HepG2 (cell line): ENCODE measurements at regions not wholly inside any gene's neighbourhood (a gene's known extent, or its start where the extent isn't known, plus 50 kb on each side); places are given as distances from the start of the nearest gene placed in this dataset.

Experiments used
- GTF3A ChIP-seq: sonication (generic); formaldehyde crosslinking; conservative IDR thresholded peaks from 2 replicates; pipeline ENCODE4 v1.4.0; 2020; ENCODE audit warnings: mild to moderate bottlenecking, missing genetic modification reagents
- HHEX ChIP-seq: IDR thresholded peaks from 2 replicates; pipeline ENCODE4 v1.6.1; 2016; ENCODE audit warnings: control low read depth
- HNRNPUL1 ChIP-seq: fragments of 200-400 bp; formaldehyde crosslinking; IDR thresholded peaks from 2 replicates; pipeline ENCODE4 v1.6.1; 2017; ENCODE audit warnings: low read depth, mild to moderate bottlenecking, low read length, moderate library complexity
- KAT2B ChIP-seq: fragments of 150-350 bp; IDR thresholded peaks from 2 replicates; pipeline ENCODE4 v1.6.1; 2014; ENCODE audit warnings: low read depth, low read length, borderline replicate concordance
- NFATC3 ChIP-seq: sonication (generic); formaldehyde crosslinking; IDR thresholded peaks from 2 replicates; pipeline ENCODE4 v1.5.1; 2020; ENCODE audit warnings: mild to moderate bottlenecking, missing genetic modification reagents
- NFYC ChIP-seq: IDR thresholded peaks from 2 replicates; pipeline ENCODE4 v1.6.1; 2016; ENCODE audit warnings: missing genetic modification reagents, missing compliant biosample characterization
- PAXIP1 ChIP-seq: sonication (generic); formaldehyde crosslinking; conservative IDR thresholded peaks from 2 replicates; pipeline ENCODE4 v1.4.0; 2020; ENCODE audit warnings: mild to moderate bottlenecking, missing genetic modification reagents, moderate library complexity
- POGZ ChIP-seq: sonication (generic); formaldehyde crosslinking; IDR thresholded peaks from 2 replicates; pipeline ENCODE4 v1.4.0; 2020; ENCODE audit warnings: mild to moderate bottlenecking, missing genetic modification reagents
- TCF7 ChIP-seq: sonication (generic); IDR thresholded peaks from 2 replicates; pipeline ENCODE4 v1.6.1; 2016; ENCODE audit warnings: antibody characterized with exemption, low read depth
- XBP1 ChIP-seq: sonication (generic); formaldehyde crosslinking; IDR thresholded peaks from 2 replicates; pipeline ENCODE4 v1.5.0; 2020; ENCODE audit warnings: missing genetic modification reagents
- YEATS2 ChIP-seq: sonication (generic); formaldehyde crosslinking; IDR thresholded peaks from 2 replicates; pipeline ENCODE4 v1.4.0; 2020; ENCODE audit warnings: missing genetic modification reagents, borderline replicate concordance
- ZC3H13 ChIP-seq: sonication (generic); formaldehyde crosslinking; IDR thresholded peaks from 2 replicates; pipeline ENCODE4 v1.8.1; 2023; ENCODE audit warnings: mild to moderate bottlenecking, missing genetic modification reagents, moderate library complexity
- ZNF441 ChIP-seq: sonication (generic); formaldehyde crosslinking; IDR thresholded peaks from 2 replicates; pipeline ENCODE4 v1.7.0; 2021; ENCODE audit warnings: missing genetic modification reagents, borderline replicate concordance
- TF ChIP-seq, protein P1 (sequence below): fragments of 450-650 bp; IDR thresholded peaks from 2 replicates; pipeline ENCODE4 v1.6.1; 2017; ENCODE audit warnings: mild to moderate bottlenecking
- TF ChIP-seq, protein P2 (sequence below): sonication (generic); formaldehyde crosslinking; IDR thresholded peaks from 2 replicates; pipeline ENCODE4 v1.4.0; 2020; ENCODE audit warnings: mild to moderate bottlenecking, missing genetic modification reagents, borderline replicate concordance
- TF ChIP-seq, protein P3 (sequence below): IDR thresholded peaks from 2 replicates; pipeline ENCODE4 v1.6.1; 2016; ENCODE audit warnings: mild to moderate bottlenecking

DNA sequence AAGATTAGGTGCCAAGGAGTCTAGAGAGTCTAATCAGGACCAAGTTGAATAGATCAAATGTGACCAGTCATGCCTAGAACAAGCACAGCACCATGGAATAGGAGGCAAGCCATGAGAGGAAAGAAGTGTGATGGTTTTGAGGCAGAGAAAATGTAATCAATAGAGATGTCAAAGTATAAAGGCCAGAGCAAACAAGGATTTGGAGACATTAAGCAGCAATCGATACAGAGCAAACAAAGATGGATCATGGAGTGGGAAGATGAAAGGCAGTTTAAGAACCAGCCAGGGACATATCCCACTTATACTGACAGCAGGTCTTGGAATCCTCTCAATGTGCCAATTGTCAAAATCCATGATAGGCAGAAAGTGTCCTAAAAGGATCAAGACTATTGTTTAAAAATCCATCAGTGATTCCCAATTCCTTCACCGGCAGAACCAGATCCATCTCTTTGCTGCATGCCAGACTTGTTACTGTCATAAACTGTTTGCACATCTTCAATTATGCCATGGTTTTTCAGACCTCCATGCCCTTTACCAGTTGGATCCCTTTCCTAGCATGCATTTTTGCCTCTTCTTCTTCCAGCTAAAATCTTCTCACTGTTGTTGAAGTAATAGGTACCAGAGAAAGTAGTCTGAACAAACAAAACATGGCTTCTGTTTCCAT is 520.7 kb upstream of the ARX start (continued):
- TF ChIP-seq, protein P1, sequence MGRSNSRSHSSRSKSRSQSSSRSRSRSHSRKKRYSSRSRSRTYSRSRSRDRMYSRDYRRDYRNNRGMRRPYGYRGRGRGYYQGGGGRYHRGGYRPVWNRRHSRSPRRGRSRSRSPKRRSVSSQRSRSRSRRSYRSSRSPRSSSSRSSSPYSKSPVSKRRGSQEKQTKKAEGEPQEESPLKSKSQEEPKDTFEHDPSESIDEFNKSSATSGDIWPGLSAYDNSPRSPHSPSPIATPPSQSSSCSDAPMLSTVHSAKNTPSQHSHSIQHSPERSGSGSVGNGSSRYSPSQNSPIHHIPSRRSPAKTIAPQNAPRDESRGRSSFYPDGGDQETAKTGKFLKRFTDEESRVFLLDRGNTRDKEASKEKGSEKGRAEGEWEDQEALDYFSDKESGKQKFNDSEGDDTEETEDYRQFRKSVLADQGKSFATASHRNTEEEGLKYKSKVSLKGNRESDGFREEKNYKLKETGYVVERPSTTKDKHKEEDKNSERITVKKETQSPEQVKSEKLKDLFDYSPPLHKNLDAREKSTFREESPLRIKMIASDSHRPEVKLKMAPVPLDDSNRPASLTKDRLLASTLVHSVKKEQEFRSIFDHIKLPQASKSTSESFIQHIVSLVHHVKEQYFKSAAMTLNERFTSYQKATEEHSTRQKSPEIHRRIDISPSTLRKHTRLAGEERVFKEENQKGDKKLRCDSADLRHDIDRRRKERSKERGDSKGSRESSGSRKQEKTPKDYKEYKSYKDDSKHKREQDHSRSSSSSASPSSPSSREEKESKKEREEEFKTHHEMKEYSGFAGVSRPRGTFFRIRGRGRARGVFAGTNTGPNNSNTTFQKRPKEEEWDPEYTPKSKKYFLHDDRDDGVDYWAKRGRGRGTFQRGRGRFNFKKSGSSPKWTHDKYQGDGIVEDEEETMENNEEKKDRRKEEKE: no peak
- TF ChIP-seq NFYC (CRISPR knock-in tag) (no peak), GTF3A (CRISPR knock-in tag) (no peak), KAT2B (peak; percentile 96), TCF7 (peak; percentile 94), ZC3H13 (no peak), POGZ (CRISPR knock-in tag) (no peak), HHEX (CRISPR knock-in tag) (peak; percentile 97), ZNF441 (CRISPR knock-in tag) (no peak), NFATC3 (CRISPR knock-in tag) (no peak), PAXIP1 (CRISPR knock-in tag) (peak; percentile 77), XBP1 (no peak), YEATS2 (CRISPR knock-in tag) (no peak), HNRNPUL1 (no peak)
- TF ChIP-seq, protein P2, sequence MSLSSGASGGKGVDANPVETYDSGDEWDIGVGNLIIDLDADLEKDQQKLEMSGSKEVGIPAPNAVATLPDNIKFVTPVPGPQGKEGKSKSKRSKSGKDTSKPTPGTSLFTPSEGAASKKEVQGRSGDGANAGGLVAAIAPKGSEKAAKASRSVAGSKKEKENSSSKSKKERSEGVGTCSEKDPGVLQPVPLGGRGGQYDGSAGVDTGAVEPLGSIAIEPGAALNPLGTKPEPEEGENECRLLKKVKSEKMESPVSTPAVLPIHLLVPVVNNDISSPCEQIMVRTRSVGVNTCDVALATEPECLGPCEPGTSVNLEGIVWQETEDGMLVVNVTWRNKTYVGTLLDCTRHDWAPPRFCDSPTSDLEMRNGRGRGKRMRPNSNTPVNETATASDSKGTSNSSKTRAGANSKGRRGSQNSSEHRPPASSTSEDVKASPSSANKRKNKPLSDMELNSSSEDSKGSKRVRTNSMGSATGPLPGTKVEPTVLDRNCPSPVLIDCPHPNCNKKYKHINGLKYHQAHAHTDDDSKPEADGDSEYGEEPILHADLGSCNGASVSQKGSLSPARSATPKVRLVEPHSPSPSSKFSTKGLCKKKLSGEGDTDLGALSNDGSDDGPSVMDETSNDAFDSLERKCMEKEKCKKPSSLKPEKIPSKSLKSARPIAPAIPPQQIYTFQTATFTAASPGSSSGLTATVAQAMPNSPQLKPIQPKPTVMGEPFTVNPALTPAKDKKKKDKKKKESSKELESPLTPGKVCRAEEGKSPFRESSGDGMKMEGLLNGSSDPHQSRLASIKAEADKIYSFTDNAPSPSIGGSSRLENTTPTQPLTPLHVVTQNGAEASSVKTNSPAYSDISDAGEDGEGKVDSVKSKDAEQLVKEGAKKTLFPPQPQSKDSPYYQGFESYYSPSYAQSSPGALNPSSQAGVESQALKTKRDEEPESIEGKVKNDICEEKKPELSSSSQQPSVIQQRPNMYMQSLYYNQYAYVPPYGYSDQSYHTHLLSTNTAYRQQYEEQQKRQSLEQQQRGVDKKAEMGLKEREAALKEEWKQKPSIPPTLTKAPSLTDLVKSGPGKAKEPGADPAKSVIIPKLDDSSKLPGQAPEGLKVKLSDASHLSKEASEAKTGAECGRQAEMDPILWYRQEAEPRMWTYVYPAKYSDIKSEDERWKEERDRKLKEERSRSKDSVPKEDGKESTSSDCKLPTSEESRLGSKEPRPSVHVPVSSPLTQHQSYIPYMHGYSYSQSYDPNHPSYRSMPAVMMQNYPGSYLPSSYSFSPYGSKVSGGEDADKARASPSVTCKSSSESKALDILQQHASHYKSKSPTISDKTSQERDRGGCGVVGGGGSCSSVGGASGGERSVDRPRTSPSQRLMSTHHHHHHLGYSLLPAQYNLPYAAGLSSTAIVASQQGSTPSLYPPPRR: peak; percentile 81
- TF ChIP-seq, protein P3, sequence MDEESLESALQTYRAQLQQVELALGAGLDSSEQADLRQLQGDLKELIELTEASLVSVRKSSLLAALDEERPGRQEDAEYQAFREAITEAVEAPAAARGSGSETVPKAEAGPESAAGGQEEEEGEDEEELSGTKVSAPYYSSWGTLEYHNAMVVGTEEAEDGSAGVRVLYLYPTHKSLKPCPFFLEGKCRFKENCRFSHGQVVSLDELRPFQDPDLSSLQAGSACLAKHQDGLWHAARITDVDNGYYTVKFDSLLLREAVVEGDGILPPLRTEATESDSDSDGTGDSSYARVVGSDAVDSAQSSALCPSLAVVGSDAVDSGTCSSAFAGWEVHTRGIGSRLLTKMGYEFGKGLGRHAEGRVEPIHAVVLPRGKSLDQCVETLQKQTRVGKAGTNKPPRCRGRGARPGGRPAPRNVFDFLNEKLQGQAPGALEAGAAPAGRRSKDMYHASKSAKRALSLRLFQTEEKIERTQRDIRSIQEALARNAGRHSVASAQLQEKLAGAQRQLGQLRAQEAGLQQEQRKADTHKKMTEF (CRISPR knock-in tag): no peak
